Brain microvascular endothelial cell (primary cell): ENCODE measurements at regions not wholly inside any gene's neighbourhood (a gene's known extent, or its start where the extent isn't known, plus 50 kb on each side); places are given as distances from the start of the nearest gene placed in this dataset.

Experiments
- DNase-seq: peaks from one replicate; pipeline ENCODE4 v3.0.0-alpha.2; 2020
- H3K27ac ChIP-seq: fragments of 250-450 bp; sonication (Bioruptor Pico); 2 replicates; pipeline ENCODE4 v1.5.1; 2020; ENCODE audit warnings: mild to moderate bottlenecking, moderate library complexity
- H3K27me3 ChIP-seq: fragments of 250-450 bp; sonication (Bioruptor Pico); replicated peaks from 2 replicates; pipeline ENCODE4 v1.5.1; 2020; ENCODE audit warnings: mild to moderate bottlenecking
- H3K36me3 ChIP-seq: fragments of 250-450 bp; sonication (Bioruptor Pico); replicated peaks from 2 replicates; pipeline ENCODE4 v1.5.1; 2020; ENCODE audit warnings: mild to moderate bottlenecking
- H3K4me3 ChIP-seq: 2 replicates; pipeline ENCODE4 v1.5.1; 2011; ENCODE audit warnings: low read depth, mild to moderate bottlenecking, control low read depth, low read length, moderate library complexity
- CTCF ChIP-seq: IDR thresholded peaks from 2 replicates; pipeline ENCODE4 v1.5.1; 2011; ENCODE audit warnings: low read depth, mild to moderate bottlenecking, moderate library complexity, low read length, control low read depth, inconsistent platforms; ENCODE audit errors: missing control alignments
- in situ Hi-C: cut with HindIII; loops from 2 replicates; pipeline ENCODE4 v1.10.0; 2017; ENCODE audit warnings: low sequenced_read_pairs, low pct_ligation_motif_present

GRCh38 chr5:126274076-126274762, 149.0 kb upstream of the GRAMD2B start:
- no peak for DNase-seq
- no peak for TF ChIP-seq CTCF
- in situ Hi-C loops, result no loop called here
- Histone ChIP-seq H3K27ac (no peak overlapping the region), H3K27me3 (no peaks in the 10 kb centered on the region), H3K4me3 (no peak overlapping the region), H3K36me3 (no peaks in the 10 kb centered on the region)

GRCh38 chr5:126274763-126275125, 148.5 kb upstream of the GRAMD2B start:
- in situ Hi-C loops, result no loop called here
- Histone ChIP-seq H3K27me3 (no peaks in the 10 kb centered on the region), H3K4me3 (no peak overlapping the region), H3K27ac (no peak overlapping the region), H3K36me3 (no peaks in the 10 kb centered on the region)
- DNase-seq, result no peak
- TF ChIP-seq CTCF, result no peak

DNA sequence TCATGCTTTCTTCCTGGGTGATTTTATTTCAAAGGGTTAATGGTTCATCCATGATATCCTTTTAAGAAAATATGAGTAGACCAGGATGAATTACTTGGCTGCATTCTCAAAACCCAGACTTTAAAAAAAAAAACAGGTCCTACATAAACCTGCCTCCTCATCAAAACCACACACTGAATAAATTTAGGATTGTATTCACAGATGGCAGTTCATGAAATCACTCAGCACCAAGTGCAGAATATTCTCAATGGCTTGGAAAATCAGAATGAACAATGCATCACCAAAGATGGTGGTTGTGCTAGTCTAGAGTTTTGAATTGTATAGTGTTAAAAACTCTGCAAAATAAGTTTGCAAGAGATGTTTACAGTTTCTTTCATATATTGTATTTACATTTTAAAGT, 145.4 kb upstream of the GRAMD2B start:
- H3K36me3 ChIP-seq, result no peaks in the 10 kb centered on the region
- no peak overlapping the region for H3K27ac ChIP-seq
- H3K4me3 ChIP-seq, result no peak overlapping the region
- no peak for DNase-seq
- H3K27me3 ChIP-seq, result no peaks in the 10 kb centered on the region
- no peak for TF ChIP-seq CTCF
- in situ Hi-C loops, result no loop called here

DNA sequence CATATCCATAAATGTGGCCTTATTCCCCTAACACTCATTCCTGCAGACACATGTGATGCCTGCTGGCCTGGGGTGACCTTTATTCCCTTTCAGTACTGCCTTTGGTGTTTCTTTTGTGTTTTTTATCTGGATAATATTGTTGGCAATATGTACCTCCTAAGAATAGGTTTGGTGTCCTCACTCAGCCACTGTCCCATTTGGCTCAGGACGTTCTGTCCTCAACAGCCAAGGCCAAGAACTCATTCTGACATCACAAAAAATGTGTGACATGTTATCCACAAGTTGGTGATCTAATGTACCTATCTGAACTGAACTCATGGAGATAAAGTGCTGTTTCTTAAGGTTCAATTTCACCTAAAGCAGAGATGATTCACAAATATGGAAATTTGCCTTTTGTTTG, 142.9 kb upstream of the GRAMD2B start:
- DNase-seq, result no peak
- no peak overlapping the region for H3K4me3 ChIP-seq
- no peaks in the 10 kb centered on the region for H3K27me3 ChIP-seq
- in situ Hi-C loops, result no loop called here
- H3K27ac ChIP-seq, result no peak overlapping the region
- TF ChIP-seq CTCF, result no peak
- no peaks in the 10 kb centered on the region for H3K36me3 ChIP-seq

DNA sequence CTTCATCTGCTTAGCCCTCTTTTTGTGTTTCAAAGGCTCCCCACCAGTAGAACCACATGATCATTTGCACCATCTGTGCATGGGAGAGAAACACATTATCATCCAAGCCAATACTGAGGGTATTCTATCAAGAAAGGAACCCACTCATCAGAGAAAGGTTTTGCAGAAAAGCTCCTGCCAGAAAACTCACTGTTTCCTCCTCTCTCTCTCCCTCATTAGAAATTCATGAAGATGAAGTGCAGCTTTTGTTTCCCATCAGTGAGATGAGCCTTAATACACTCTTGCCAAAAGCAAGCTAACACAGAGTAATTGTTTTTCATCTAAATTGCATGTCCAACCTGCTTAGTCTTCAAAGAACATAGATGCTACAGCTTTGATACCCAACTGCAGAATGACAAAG, 142.4 kb upstream of the GRAMD2B start:
- in situ Hi-C loops, result no loop called here

More for the DNA sequence above, 142.4 kb upstream of the GRAMD2B start:
- no peak overlapping the region for H3K27ac ChIP-seq
- TF ChIP-seq CTCF, result no peak
- H3K36me3 ChIP-seq, result no peaks in the 10 kb centered on the region
- no peak overlapping the region for H3K4me3 ChIP-seq
- no peak for DNase-seq
- H3K27me3 ChIP-seq, result no peaks in the 10 kb centered on the region
